Fibroblast of the aortic adventitia (primary cell): ENCODE measurements at regions not wholly inside any gene's neighbourhood (a gene's known extent, or its start where the extent isn't known, plus 50 kb on each side); places are given as distances from the start of the nearest gene placed in this dataset.

ENCODE experiments used
- DNase-seq: peaks from one replicate; pipeline ENCODE4 v3.0.0-alpha.2; 2010; ENCODE audit warnings: low read depth
- H3K4me3 ChIP-seq: 2 replicates; pipeline ENCODE4 v1.5.1; 2011; ENCODE audit warnings: low read depth, mild to moderate bottlenecking, control low read depth, low read length, moderate library complexity
- TF ChIP-seq, protein P1 (sequence below): IDR thresholded peaks from 2 replicates; pipeline ENCODE4 v1.5.1; 2011; ENCODE audit warnings: mild to moderate bottlenecking, low read length, control low read depth, inconsistent platforms; ENCODE audit not compliant: insufficient read depth

DNA sequence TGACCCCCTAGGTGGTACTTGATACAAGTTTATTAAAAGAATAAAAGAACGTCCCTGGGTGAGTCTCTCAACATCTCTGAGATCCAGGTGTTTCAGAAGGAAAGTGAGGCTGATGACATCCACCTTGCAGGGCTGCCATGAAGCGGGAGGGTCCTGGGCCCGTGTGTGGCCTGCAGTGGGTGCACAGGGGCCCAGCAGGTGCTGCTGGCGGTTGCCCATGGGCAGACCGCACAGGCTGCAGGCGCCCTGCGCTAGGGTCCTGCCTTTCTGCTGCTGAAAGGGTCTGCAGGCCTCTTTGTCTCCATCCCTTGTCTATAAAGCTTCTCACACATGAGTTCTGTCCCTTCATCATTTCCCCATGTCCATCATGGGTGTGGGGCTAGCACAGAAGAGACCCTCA, 247.0 kb downstream of the TFCP2L1 start:
- DNase-seq: no peak
- TF ChIP-seq, protein P1, sequence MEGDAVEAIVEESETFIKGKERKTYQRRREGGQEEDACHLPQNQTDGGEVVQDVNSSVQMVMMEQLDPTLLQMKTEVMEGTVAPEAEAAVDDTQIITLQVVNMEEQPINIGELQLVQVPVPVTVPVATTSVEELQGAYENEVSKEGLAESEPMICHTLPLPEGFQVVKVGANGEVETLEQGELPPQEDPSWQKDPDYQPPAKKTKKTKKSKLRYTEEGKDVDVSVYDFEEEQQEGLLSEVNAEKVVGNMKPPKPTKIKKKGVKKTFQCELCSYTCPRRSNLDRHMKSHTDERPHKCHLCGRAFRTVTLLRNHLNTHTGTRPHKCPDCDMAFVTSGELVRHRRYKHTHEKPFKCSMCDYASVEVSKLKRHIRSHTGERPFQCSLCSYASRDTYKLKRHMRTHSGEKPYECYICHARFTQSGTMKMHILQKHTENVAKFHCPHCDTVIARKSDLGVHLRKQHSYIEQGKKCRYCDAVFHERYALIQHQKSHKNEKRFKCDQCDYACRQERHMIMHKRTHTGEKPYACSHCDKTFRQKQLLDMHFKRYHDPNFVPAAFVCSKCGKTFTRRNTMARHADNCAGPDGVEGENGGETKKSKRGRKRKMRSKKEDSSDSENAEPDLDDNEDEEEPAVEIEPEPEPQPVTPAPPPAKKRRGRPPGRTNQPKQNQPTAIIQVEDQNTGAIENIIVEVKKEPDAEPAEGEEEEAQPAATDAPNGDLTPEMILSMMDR: no peak
- no peak overlapping the region for H3K4me3 ChIP-seq

DNA sequence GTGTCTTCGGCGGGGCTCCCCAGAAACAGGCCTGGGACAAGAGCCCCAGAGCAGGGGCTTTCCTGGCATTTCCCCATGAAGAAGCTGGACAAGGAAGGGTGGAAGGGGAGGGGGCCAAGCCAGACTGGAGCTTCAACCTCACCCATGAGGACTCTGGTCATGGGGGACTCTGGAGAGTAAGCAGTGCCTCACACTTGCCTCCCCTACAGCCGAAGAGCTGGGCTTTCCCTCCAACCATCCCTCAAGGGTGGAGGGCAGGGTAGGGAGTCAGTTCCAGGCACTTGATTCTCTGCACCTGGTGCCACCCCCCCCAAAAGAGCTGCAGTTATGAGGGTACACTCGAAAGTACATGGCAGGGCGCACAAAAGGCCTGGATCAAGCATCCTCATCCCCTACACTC, 246.6 kb downstream of the TFCP2L1 start:
- no peak for DNase-seq
- no peak overlapping the region for H3K4me3 ChIP-seq
- TF ChIP-seq, protein P1: no peak

DNA sequence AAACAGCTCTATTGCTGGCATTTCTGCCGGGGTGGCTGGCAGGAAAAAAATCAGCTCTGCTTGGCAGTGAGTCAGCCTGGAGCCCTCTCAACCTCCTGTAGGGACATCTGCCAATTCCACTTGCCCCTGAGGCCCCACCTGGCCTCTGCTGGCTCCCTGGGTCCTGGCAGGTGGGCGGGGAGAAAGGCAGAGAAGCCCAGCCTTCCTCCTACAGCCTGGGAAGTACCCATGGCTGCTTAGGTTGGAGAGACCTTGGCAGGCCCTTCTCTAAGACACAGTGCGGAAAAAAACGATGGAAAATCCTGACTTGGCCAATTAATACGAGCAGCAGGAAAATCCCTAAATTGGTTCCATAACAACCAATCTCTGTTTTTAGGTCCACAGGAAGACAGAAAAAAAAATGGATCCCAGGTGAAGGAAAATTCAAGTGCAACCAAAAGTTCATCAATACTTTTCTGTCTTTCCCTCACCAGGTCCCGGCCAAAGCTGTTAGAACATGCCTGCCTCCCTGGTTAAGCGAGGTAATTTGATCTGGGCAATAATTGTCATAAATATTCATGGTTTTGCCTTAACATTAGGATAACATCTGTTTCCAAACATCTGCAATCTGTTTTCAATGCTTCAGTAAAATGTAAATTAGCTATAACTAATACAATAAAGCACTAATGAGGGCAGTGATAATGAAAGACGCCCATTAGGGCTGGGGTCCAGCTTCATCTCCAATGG, 245.9 kb downstream of the TFCP2L1 start:
- TF ChIP-seq, protein P1: no peak
- H3K4me3 ChIP-seq: no peak overlapping the region
- no peak for DNase-seq

DNA sequence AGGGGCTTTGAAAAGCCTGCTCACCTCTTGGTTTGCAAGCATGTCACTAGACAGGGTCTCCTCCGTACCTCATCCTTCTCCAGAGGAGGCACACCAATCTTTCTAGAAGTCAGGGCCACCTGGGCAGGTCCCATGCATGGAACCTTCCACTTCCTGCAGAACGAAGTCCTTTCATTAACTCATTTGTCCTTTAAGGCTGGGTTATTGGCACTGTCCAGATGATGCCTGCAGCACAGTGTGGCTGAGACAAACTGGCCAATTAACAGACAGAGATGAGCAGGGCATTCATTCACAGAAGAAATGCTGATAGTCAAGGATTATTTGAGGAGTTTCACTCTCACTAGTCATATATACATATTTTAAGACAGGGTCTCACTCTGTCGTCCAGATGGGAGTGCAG, 245.3 kb downstream of the TFCP2L1 start:
- no peak for DNase-seq
- no peak overlapping the region for H3K4me3 ChIP-seq
- TF ChIP-seq, protein P1: no peak

DNA sequence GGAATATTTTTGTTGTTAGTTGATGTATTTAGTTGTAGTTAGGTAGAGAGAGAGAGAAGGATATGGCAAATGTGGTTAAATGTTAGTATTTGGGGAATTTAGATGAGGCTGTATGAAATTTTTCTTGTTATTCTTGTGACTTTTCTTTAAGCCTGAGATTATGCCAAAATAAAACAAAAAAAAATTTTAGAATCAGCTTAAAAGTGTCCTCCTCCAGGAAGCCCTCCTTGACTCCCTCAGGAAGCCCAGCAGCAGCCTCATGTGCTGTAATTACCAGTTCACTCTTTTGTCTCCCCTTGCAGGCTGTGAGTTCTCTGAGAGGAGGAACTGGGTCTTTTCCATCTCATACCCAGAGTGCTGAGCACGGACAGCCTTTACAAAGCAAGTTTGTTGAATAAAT, 243.5 kb downstream of the TFCP2L1 start:
- H3K4me3 ChIP-seq: no peak overlapping the region
- TF ChIP-seq, protein P1: no peak
- DNase-seq: no peak

DNA sequence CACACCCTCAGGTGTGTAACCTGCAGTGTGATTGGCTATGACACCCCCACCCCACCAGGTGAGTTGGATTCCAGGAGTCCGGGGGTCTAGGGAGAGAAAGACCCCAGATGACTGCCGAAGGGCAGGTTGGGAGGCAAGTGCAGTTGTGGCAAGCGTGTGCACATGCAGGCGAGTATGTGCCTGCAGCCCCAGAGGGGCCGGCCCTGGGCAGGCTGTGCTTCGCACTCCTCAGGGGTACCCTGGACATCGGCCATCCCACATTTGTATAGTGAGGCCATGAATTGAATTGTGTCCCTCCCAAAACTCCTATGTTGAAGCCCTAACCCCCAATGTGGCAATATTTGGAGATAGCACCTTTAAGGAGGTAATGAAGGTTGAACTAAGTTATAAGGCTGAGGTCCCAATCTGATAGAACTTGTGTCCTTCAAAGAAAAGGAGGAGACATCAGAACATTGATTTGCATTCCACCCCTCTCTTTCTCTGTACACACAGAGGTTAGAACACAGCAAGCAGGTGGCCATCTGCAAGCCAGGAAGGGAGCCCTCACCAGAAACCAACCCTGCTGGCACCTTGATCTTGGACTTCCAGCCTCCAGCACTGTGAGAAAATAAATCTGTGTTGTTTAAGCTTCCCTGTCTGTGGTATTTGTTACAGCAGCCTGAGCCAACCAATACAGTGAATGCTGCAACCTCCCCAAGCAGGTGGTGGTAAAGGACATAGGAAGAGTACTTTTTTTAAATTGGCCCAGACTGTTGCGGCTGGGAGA, 241.8 kb downstream of the TFCP2L1 start:
- TF ChIP-seq, protein P1: no peak
- no peak for DNase-seq
- H3K4me3 ChIP-seq: no peak overlapping the region
